ENCODE measurements at regions not wholly inside any gene's neighbourhood (a gene's known extent, or its start where the extent isn't known, plus 50 kb on each side); places are given as distances from the start of the nearest gene placed in this dataset.
"Not testable (repeated sequence)": the region's sequence is repeated elsewhere in the genome, so short reads cannot be mapped to it uniquely, and the experiment has no call there.

GRCh38 chr4:114041117-114041475 lies 61.6 kb upstream of the ARSJ start:
- intact Hi-C loops (cut with micrococcal nuclease; ENCODE audit: unreplicated experiment) = no loop called here
- CTCF ChIA-PET (ENCODE audit: unreplicated experiment) = no interaction called here

GRCh38 chr4:114043116-114043515 lies 63.7 kb upstream of the ARSJ start:
- H3K27ac ChIP-seq (ENCODE audit: low read depth, low read length, poor library complexity, severe bottlenecking) = no peak overlapping the region
- DNase-seq (ENCODE audit: low spot score) = no peak
- H3K4me1 ChIP-seq (ENCODE audit: insufficient read depth, low read length, poor library complexity, severe bottlenecking) = no peaks in the 10 kb centered on the region
- H3K9me2 ChIP-seq (ENCODE audit: insufficient read depth, low read length) = no peaks in the 10 kb centered on the region
- no peak overlapping the region for H3K4me2 ChIP-seq (ENCODE audit: low read length)
- no peaks in the 10 kb centered on the region for H3K9me3 ChIP-seq (ENCODE audit: low read length)
- no peak overlapping the region for H2AFZ ChIP-seq (ENCODE audit: low read length)
- intact Hi-C loops (cut with micrococcal nuclease; ENCODE audit: unreplicated experiment) = no loop called here
- no peak overlapping the region for H3K4me3 ChIP-seq (ENCODE audit: low read depth, low read length, poor library complexity, severe bottlenecking)
- no peaks in the 10 kb centered on the region for H3K79me2 ChIP-seq (ENCODE audit: insufficient read depth, low read depth, low read length)
- ChIA-PET POLR2A (no interaction called here), CTCF (ENCODE audit: unreplicated experiment) (no interaction called here)
- TF ChIP-seq CTCF (conservative IDR thresholded peaks at IDR 0.05; ENCODE audit: low read length) = no peak
- TF ChIP-seq EZH2phosphoT487 (IDR thresholded peaks at IDR 0.05; ENCODE audit: borderline replicate concordance, low read depth, low read length) = no peak
- no peaks in the 10 kb centered on the region for H4K20me1 ChIP-seq (ENCODE audit: insufficient read depth, low read length)
- BruUV-seq (replicated peaks) = no TSS peak
- H3K36me3 ChIP-seq (ENCODE audit: insufficient read depth, low read length) = no peaks in the 10 kb centered on the region

More at GRCh38 chr4:114041117-114041475, 61.6 kb upstream of the ARSJ start:
- no peak for DNase-seq (ENCODE audit: low spot score)
- H3K79me2 ChIP-seq (ENCODE audit: insufficient read depth, low read depth, low read length) = no peaks in the 10 kb centered on the region
- no peak overlapping the region for H3K4me3 ChIP-seq (ENCODE audit: low read depth, low read length, poor library complexity, severe bottlenecking)
- H2AFZ ChIP-seq (ENCODE audit: low read length) = no peak overlapping the region
- H3K9me3 ChIP-seq (ENCODE audit: low read length) = no peaks in the 10 kb centered on the region
- H3K4me2 ChIP-seq (ENCODE audit: low read length) = no peak overlapping the region
- BruUV-seq (replicated peaks) = no TSS peak
- H3K4me1 ChIP-seq (ENCODE audit: insufficient read depth, low read length, poor library complexity, severe bottlenecking) = no peaks in the 10 kb centered on the region
- no peaks in the 10 kb centered on the region for H3K9me2 ChIP-seq (ENCODE audit: insufficient read depth, low read length)
- H3K36me3 ChIP-seq (ENCODE audit: insufficient read depth, low read length) = no peaks in the 10 kb centered on the region
- no peaks in the 10 kb centered on the region for H4K20me1 ChIP-seq (ENCODE audit: insufficient read depth, low read length)
- no peak for TF ChIP-seq EZH2phosphoT487 (IDR thresholded peaks at IDR 0.05; ENCODE audit: borderline replicate concordance, low read depth, low read length)
- no peak for TF ChIP-seq CTCF (conservative IDR thresholded peaks at IDR 0.05; ENCODE audit: low read length)
- H3K27ac ChIP-seq (ENCODE audit: low read depth, low read length, poor library complexity, severe bottlenecking) = no peak overlapping the region
- POLR2A ChIA-PET = interaction anchor here (1.1 kb wide), 1 partner anchor 28 kb away, joined by 3 read pairs; no protein-coding TSS in a partner anchor

GRCh38 chr4:114044351-114044750 lies 64.9 kb upstream of the ARSJ start:
- H4K20me1 ChIP-seq (ENCODE audit: insufficient read depth, low read length); H3K4me3 ChIP-seq (ENCODE audit: low read depth, low read length, poor library complexity, severe bottlenecking); H3K79me2 ChIP-seq (ENCODE audit: insufficient read depth, low read depth, low read length); DNase-seq (ENCODE audit: low spot score); POLR2A ChIA-PET; H3K9me3 ChIP-seq (ENCODE audit: low read length); BruUV-seq (replicated peaks); H3K9me2 ChIP-seq (ENCODE audit: insufficient read depth, low read length); intact Hi-C loops (cut with micrococcal nuclease; ENCODE audit: unreplicated experiment); H3K27ac ChIP-seq (ENCODE audit: low read depth, low read length, poor library complexity, severe bottlenecking); H3K4me1 ChIP-seq (ENCODE audit: insufficient read depth, low read length, poor library complexity, severe bottlenecking); H3K36me3 ChIP-seq (ENCODE audit: insufficient read depth, low read length); H3K4me2 ChIP-seq (ENCODE audit: low read length); CTCF ChIA-PET (ENCODE audit: unreplicated experiment); H2AFZ ChIP-seq (ENCODE audit: low read length): not testable (repeated sequence)

Data from OCI-LY7 (cell line).